ENCODE measurements at regions not wholly inside any gene's neighbourhood (a gene's known extent, or its start where the extent isn't known, plus 50 kb on each side); places are given as distances from the start of the nearest gene placed in this dataset.

- TF ChIP-seq POLR2AphosphoS5 (IDR thresholded peaks at IDR 0.05; ENCODE audit: borderline replicate concordance, low read depth, low read length) (no peak), FOXP2 (optimal IDR thresholded peaks at IDR 0.05; ENCODE audit: control extremely low read depth, extremely low read length, insufficient read depth) (no peak), EZH2 (IDR thresholded peaks at IDR 0.05) (no peak)
- no peak overlapping the region for H3K27ac ChIP-seq
- no peak for DNase-seq (ENCODE audit: low read depth, low spot score)
- no peaks in the 10 kb centered on the region for H3K36me3 ChIP-seq (ENCODE audit: insufficient read depth, low read length)
- no peak overlapping the region for H3K4me3 ChIP-seq
- no peak overlapping the region for H3K9ac ChIP-seq (ENCODE audit: insufficient read length)
- no peaks in the 10 kb centered on the region for H3K9me3 ChIP-seq (ENCODE audit: low read depth, low read length)
Measured at GRCh38 chr20:41932431-41932830, 314.3 kb upstream of the CHD6 start.

GRCh38 chr20:41927655-41928054 is 309.5 kb upstream of the CHD6 start:
- no peak for DNase-seq (ENCODE audit: low read depth, low spot score)
- H3K27ac ChIP-seq = no peak overlapping the region
- TF ChIP-seq FOXP2 (optimal IDR thresholded peaks at IDR 0.05; ENCODE audit: control extremely low read depth, extremely low read length, insufficient read depth) (no peak), EZH2 (IDR thresholded peaks at IDR 0.05) (no peak), POLR2AphosphoS5 (IDR thresholded peaks at IDR 0.05; ENCODE audit: borderline replicate concordance, low read depth, low read length) (no peak)
- H3K9ac ChIP-seq (ENCODE audit: insufficient read length) = no peak overlapping the region
- H3K36me3 ChIP-seq (ENCODE audit: insufficient read depth, low read length) = no peaks in the 10 kb centered on the region
- no peaks in the 10 kb centered on the region for H3K9me3 ChIP-seq (ENCODE audit: low read depth, low read length)
- H3K4me3 ChIP-seq = no peak overlapping the region

- Histone ChIP-seq H3K4me3 (no peak overlapping the region), H3K27ac (no peak overlapping the region), H3K36me3 (ENCODE audit: insufficient read depth, low read length) (no peaks in the 10 kb centered on the region), H3K9ac (ENCODE audit: insufficient read length) (no peak overlapping the region), H3K9me3 (ENCODE audit: low read depth, low read length) (no peaks in the 10 kb centered on the region)
- TF ChIP-seq FOXP2 (optimal IDR thresholded peaks at IDR 0.05; ENCODE audit: control extremely low read depth, extremely low read length, insufficient read depth) (no peak), POLR2AphosphoS5 (IDR thresholded peaks at IDR 0.05; ENCODE audit: borderline replicate concordance, low read depth, low read length) (no peak), EZH2 (IDR thresholded peaks at IDR 0.05) (no peak)
- DNase-seq (ENCODE audit: low read depth, low spot score) = no peak
Measured at GRCh38 chr20:41927189-41927588, 309.0 kb upstream of the CHD6 start.

- H3K9ac ChIP-seq (ENCODE audit: insufficient read length) = no peak overlapping the region
- no peak overlapping the region for H3K27ac ChIP-seq
- H3K36me3 ChIP-seq (ENCODE audit: insufficient read depth, low read length) = no peaks in the 10 kb centered on the region
- DNase-seq (ENCODE audit: low read depth, low spot score) = no peak
- no peak overlapping the region for H3K4me3 ChIP-seq
- H3K9me3 ChIP-seq (ENCODE audit: low read depth, low read length) = no peaks in the 10 kb centered on the region
- TF ChIP-seq FOXP2 (optimal IDR thresholded peaks at IDR 0.05; ENCODE audit: control extremely low read depth, extremely low read length, insufficient read depth) (no peak), EZH2 (IDR thresholded peaks at IDR 0.05) (no peak), POLR2AphosphoS5 (IDR thresholded peaks at IDR 0.05; ENCODE audit: borderline replicate concordance, low read depth, low read length) (no peak)
Measured at GRCh38 chr20:41925476-41925875, 307.3 kb upstream of the CHD6 start.

- H3K27ac ChIP-seq = no peak overlapping the region
- no peak overlapping the region for H3K9ac ChIP-seq (ENCODE audit: insufficient read length)
- no peaks in the 10 kb centered on the region for H3K36me3 ChIP-seq (ENCODE audit: insufficient read depth, low read length)
- TF ChIP-seq FOXP2 (optimal IDR thresholded peaks at IDR 0.05; ENCODE audit: control extremely low read depth, extremely low read length, insufficient read depth) (no peak), POLR2AphosphoS5 (IDR thresholded peaks at IDR 0.05; ENCODE audit: borderline replicate concordance, low read depth, low read length) (no peak), EZH2 (IDR thresholded peaks at IDR 0.05) (no peak)
- DNase-seq (ENCODE audit: low read depth, low spot score) = no peak
- no peaks in the 10 kb centered on the region for H3K9me3 ChIP-seq (ENCODE audit: low read depth, low read length)
- H3K4me3 ChIP-seq = no peak overlapping the region
Measured at GRCh38 chr20:41923624-41924023, 305.4 kb upstream of the CHD6 start.

GRCh38 chr20:41913146-41913545 is 295.0 kb upstream of the CHD6 start:
- TF ChIP-seq POLR2AphosphoS5 (IDR thresholded peaks at IDR 0.05; ENCODE audit: borderline replicate concordance, low read depth, low read length) = no peak
- TF ChIP-seq FOXP2 (optimal IDR thresholded peaks at IDR 0.05; ENCODE audit: control extremely low read depth, extremely low read length, insufficient read depth) = no peak
- TF ChIP-seq EZH2 (IDR thresholded peaks at IDR 0.05) = no peak
- H3K27ac ChIP-seq = no peak overlapping the region
- no peak for DNase-seq (ENCODE audit: low read depth, low spot score)
- H3K9ac ChIP-seq (ENCODE audit: insufficient read length) = no peak overlapping the region
- no peaks in the 10 kb centered on the region for H3K36me3 ChIP-seq (ENCODE audit: insufficient read depth, low read length)
- H3K9me3 ChIP-seq (ENCODE audit: low read depth, low read length) = no peaks in the 10 kb centered on the region
- no peak overlapping the region for H3K4me3 ChIP-seq

- no peaks in the 10 kb centered on the region for H3K9me3 ChIP-seq (ENCODE audit: low read depth, low read length)
- H3K36me3 ChIP-seq (ENCODE audit: insufficient read depth, low read length) = no peaks in the 10 kb centered on the region
- no peak overlapping the region for H3K27ac ChIP-seq
- DNase-seq (ENCODE audit: low read depth, low spot score) = no peak
- no peak overlapping the region for H3K4me3 ChIP-seq
- H3K9ac ChIP-seq (ENCODE audit: insufficient read length) = no peak overlapping the region
- no peak for TF ChIP-seq EZH2 (IDR thresholded peaks at IDR 0.05)
- no peak for TF ChIP-seq FOXP2 (optimal IDR thresholded peaks at IDR 0.05; ENCODE audit: control extremely low read depth, extremely low read length, insufficient read depth)
- TF ChIP-seq POLR2AphosphoS5 (IDR thresholded peaks at IDR 0.05; ENCODE audit: borderline replicate concordance, low read depth, low read length) = no peak
Measured at GRCh38 chr20:41910558-41910957, 292.4 kb upstream of the CHD6 start.

GRCh38 chr20:41905199-41905598 is 287.0 kb upstream of the CHD6 start:
- no peak for TF ChIP-seq FOXP2 (optimal IDR thresholded peaks at IDR 0.05; ENCODE audit: control extremely low read depth, extremely low read length, insufficient read depth)
- no peak for TF ChIP-seq EZH2 (IDR thresholded peaks at IDR 0.05)
- TF ChIP-seq POLR2AphosphoS5 (IDR thresholded peaks at IDR 0.05; ENCODE audit: borderline replicate concordance, low read depth, low read length) = no peak
- Histone ChIP-seq H3K36me3 (ENCODE audit: insufficient read depth, low read length) (no peaks in the 10 kb centered on the region), H3K27ac (no peak overlapping the region), H3K9ac (ENCODE audit: insufficient read length) (no peak overlapping the region), H3K4me3 (no peak overlapping the region), H3K9me3 (ENCODE audit: low read depth, low read length) (no peaks in the 10 kb centered on the region)
- no peak for DNase-seq (ENCODE audit: low read depth, low spot score)

- no peak for TF ChIP-seq FOXP2 (optimal IDR thresholded peaks at IDR 0.05; ENCODE audit: control extremely low read depth, extremely low read length, insufficient read depth)
- TF ChIP-seq POLR2AphosphoS5 (IDR thresholded peaks at IDR 0.05; ENCODE audit: borderline replicate concordance, low read depth, low read length) = no peak
- TF ChIP-seq EZH2 (IDR thresholded peaks at IDR 0.05) = no peak
- Histone ChIP-seq H3K4me3 (no peak overlapping the region), H3K9me3 (ENCODE audit: low read depth, low read length) (no peaks in the 10 kb centered on the region), H3K9ac (ENCODE audit: insufficient read length) (no peak overlapping the region), H3K27ac (no peak overlapping the region), H3K36me3 (ENCODE audit: insufficient read depth, low read length) (no peaks in the 10 kb centered on the region)
- DNase-seq (ENCODE audit: low read depth, low spot score) = no peak
Measured at GRCh38 chr20:41903586-41903985, 285.4 kb upstream of the CHD6 start.

All from SK-N-MC (cell line).